GM12873 (cell line): ENCODE measurements at regions not wholly inside any gene's neighbourhood (a gene's known extent, or its start where the extent isn't known, plus 50 kb on each side); places are given as distances from the start of the nearest gene placed in this dataset.

Experiments used
- TF ChIP-seq, protein P1 (sequence below): IDR thresholded peaks from 2 replicates; pipeline ENCODE4 v1.5.1; 2012; ENCODE audit warnings: low read depth, mild to moderate bottlenecking, moderate library complexity, low read length, control low read depth; ENCODE audit not compliant: insufficient read depth; ENCODE audit errors: missing control alignments

DNA sequence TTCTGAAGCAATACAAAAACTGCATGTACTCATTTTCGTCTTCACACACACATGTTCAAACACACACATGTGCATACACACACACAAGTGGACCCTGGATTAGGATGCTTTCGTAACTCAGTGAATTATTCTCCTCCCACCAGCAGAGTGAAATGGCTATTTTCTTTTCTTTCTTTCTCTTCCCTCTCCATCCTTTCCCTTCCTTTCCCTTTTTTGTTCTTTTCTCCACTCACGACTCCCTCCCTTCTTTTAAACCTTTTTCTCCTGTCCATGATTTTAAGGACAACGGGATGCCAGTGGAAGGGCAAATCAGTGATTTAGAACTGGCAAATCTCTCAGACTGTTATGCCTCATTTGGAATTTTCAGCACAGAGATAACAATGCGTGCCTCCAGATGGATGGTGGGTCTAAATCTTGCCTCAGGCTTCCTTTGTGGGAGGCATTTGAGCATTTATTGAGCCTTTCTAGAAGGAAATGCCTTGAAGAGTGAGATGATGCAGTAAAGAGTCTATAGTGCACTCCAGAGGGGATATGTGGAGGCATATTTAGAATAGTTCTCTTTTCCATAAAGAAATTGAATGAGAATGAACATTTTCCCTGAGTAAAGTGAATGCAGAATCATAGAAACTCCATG is 130.4 kb upstream of the SLC7A14 start:
- TF ChIP-seq, protein P1, sequence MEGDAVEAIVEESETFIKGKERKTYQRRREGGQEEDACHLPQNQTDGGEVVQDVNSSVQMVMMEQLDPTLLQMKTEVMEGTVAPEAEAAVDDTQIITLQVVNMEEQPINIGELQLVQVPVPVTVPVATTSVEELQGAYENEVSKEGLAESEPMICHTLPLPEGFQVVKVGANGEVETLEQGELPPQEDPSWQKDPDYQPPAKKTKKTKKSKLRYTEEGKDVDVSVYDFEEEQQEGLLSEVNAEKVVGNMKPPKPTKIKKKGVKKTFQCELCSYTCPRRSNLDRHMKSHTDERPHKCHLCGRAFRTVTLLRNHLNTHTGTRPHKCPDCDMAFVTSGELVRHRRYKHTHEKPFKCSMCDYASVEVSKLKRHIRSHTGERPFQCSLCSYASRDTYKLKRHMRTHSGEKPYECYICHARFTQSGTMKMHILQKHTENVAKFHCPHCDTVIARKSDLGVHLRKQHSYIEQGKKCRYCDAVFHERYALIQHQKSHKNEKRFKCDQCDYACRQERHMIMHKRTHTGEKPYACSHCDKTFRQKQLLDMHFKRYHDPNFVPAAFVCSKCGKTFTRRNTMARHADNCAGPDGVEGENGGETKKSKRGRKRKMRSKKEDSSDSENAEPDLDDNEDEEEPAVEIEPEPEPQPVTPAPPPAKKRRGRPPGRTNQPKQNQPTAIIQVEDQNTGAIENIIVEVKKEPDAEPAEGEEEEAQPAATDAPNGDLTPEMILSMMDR: no peak

DNA sequence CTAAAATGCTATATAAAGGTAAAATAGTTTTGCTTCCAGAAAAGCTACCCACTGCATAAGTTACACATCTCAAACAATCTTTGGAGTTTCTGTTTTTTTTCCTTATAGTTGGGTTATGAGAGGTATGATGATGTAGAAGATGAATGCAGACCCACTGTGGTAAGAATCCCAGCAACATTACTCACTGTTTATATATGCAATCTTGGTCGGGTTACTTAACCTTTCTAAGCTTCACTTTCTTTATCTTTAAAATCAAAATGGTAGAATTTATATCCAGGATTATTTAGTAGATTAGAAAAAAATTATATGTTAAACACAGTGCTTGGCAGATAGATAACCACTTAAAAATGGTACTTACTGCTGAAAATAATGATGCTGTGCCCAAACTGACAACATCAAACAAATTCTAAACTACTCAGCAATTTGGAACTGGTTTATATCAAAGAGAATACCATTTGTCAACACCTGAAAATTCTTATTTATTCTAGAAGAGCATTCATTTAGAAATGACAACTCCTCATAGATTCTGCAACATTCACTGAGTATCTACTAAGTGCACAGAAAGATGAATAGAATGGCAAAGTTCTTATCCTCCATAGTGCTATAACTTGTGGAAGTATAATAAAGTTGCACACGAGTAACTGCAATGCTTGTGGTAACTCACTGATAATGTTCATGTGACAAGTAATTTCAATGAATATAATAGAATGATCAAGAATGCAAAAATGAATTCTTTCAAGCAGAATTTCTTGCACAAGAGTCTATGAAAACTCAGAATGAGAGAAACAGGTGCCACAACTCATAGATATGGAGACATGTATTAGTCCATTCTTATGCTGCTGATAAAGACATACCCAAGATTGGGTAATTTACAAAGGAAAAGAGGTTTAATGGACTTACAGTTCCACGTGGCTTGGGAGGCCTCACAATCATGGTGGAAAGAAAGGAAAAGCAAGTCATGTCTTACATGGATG is 129.0 kb upstream of the SLC7A14 start:
- TF ChIP-seq, protein P1: no peak

DNA sequence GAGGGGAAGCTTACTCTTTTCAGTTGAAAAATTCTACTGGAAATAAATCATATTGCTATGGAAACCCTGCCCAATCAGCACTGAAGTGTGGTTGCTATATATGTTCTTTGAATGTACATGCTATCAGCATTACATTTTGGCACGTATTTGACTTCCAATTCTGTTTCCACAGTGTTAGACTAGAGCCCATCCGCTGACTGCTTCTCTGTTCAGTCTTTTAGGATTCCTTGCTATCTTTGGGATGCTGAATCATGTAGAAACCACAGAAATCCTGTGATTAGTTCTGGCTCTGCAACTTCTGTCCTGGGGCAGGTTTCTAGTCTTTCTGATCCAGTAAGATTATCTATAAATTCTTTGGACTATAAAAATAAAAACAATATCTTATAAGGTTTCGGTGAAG is 128.2 kb upstream of the SLC7A14 start:
- TF ChIP-seq, protein P1: no peak

DNA sequence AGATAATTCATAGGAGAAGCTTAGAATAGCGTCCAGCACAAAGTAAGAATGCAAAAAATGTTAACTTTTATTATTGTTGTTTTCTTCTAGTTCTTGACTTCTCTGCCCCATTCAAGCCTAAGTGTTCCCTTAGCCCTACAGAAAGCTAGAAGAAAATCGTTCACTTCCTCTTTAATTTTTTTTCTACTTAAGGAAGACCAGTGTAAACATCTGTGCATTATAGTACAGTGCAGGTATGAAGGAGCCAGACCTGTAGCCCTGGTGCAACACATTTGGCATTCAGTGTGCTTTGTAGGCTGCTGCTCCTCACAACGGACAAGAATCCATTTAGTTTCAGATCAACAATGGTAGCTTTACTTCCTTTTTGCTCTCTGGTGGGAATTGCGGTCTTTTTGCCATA is 127.8 kb upstream of the SLC7A14 start:
- TF ChIP-seq, protein P1: no peak

DNA sequence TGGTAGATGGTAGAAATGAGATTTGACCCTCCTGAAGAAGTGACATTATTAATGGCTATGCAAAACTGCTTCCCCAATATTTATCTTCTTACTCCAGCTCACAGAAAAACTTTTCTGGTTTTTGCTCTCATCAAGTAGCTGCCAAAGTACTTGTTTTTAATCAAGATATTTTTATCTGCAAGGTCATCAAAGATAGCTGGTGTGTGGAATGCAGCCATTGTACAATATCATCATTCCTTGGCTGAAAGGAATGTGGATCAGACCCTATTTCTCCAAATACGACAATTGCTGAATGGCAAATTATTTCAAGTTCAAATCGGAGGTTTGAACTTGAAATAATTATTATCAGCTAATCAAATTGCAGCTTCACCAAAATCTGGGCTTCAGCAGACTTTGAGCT is 126.9 kb upstream of the SLC7A14 start:
- TF ChIP-seq, protein P1: no peak

DNA sequence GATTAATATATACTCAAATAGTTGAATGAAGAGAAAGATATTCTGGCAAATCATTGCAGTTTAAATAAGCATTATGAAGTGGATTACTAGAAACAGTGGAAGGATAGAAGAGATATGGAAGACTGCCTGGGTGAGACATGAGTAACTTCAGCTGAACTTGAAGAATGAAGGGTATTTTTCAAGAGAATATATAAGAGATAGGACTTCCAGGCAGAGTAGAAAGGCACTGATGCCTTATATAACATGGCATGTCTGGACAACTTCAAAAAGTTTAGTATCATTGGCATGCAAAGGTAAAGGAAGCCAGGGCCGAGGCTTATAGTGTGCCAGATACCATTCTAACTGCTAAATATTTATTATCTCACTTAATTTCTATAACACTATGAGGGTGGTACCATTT is 126.5 kb upstream of the SLC7A14 start:
- TF ChIP-seq, protein P1: no peak

DNA sequence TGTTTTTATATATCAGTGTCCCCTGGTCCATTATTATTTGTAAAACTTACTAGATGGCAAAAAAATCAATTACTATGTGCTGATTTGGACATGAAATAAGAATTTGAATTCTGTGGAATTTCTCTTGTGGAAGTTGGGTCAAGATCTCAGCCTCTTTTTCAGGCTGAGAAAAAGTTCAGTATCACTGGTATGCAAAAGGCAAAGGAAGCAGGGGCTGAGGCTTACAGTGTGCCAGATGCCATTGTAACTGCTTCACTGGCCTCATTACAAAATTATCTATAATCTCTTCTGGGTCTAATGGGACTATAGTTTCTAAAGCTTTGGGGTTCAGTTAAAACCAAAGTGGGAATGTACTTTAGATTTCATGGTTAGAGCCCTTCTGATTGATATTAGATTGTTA is 125.9 kb upstream of the SLC7A14 start:
- TF ChIP-seq, protein P1: no peak
